ENCODE measurements at regions not wholly inside any gene's neighbourhood (a gene's known extent, or its start where the extent isn't known, plus 50 kb on each side); places are given as distances from the start of the nearest gene placed in this dataset.

DNA sequence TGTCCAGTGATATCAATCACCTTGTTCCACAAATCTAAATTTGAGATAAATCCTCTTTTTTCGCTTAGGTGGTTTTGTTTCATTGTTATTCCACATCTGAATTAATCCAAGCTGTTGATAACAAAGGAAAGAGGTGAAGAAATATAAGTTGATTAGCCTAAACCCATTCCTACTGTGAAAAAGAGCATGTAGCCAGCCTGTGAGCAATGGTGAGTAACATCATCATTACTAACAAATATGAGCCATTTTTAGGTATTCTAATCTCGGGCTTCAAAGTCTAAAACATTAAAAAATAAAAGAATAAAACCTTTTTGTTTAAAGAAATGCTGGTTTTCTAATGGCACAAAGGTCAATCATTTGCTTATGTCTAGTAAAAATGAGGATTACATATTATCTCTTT is 52.1 kb upstream of the P3H2 start:
- H3K36me3 Mint-ChIP-seq (ENCODE audit: low read depth) = peaks cover 15% of the 10 kb centered on the region
- no peak for DNase-seq
- Histone ChIP-seq H3K36me3 (ENCODE audit: control insufficient read depth, insufficient read depth, low read length) (peaks cover 39% of the 10 kb centered on the region), H3K4me3 (ENCODE audit: low read length) (no peak overlapping the region), H3K27me3 (ENCODE audit: control insufficient read depth, insufficient read depth, low read length, poor library complexity, severe bottlenecking) (no peaks in the 10 kb centered on the region), H3K27ac (ENCODE audit: low read depth, low read length) (no peak overlapping the region), H3K4me1 (ENCODE audit: control insufficient read depth, insufficient read depth, low read length) (peaks cover 24% of the 10 kb centered on the region), H3K9me3 (ENCODE audit: control insufficient read depth, low read length) (peaks cover 33% of the 10 kb centered on the region), H3K9ac (ENCODE audit: extremely low read depth, low read length, poor library complexity, severe bottlenecking) (no peak overlapping the region)
- no peak overlapping the region for H3K4me3 Mint-ChIP-seq
- H3K27ac Mint-ChIP-seq = no peak overlapping the region
- H3K4me1 Mint-ChIP-seq = peaks cover 32% of the 10 kb centered on the region
- WGBS, 2 experiments (ENCODE audit: insufficient coverage in 1 of 2, insufficient read length in 1 of 2) = 69% methylated on average over 2 of the region's 2 CpGs; no CpG with 5 or more reads in 1 of the 2 experiments
- H3K27me3 Mint-ChIP-seq (ENCODE audit: insufficient read depth) = no peaks in the 10 kb centered on the region
- TF ChIP-seq, protein P1, sequence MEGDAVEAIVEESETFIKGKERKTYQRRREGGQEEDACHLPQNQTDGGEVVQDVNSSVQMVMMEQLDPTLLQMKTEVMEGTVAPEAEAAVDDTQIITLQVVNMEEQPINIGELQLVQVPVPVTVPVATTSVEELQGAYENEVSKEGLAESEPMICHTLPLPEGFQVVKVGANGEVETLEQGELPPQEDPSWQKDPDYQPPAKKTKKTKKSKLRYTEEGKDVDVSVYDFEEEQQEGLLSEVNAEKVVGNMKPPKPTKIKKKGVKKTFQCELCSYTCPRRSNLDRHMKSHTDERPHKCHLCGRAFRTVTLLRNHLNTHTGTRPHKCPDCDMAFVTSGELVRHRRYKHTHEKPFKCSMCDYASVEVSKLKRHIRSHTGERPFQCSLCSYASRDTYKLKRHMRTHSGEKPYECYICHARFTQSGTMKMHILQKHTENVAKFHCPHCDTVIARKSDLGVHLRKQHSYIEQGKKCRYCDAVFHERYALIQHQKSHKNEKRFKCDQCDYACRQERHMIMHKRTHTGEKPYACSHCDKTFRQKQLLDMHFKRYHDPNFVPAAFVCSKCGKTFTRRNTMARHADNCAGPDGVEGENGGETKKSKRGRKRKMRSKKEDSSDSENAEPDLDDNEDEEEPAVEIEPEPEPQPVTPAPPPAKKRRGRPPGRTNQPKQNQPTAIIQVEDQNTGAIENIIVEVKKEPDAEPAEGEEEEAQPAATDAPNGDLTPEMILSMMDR (conservative IDR thresholded peaks at IDR 0.05) = no peak
- H3K9me3 Mint-ChIP-seq = peaks cover 26% of the 10 kb centered on the region
